ENCODE measurements at regions not wholly inside any gene's neighbourhood (a gene's known extent, or its start where the extent isn't known, plus 50 kb on each side); places are given as distances from the start of the nearest gene placed in this dataset.

DNA sequence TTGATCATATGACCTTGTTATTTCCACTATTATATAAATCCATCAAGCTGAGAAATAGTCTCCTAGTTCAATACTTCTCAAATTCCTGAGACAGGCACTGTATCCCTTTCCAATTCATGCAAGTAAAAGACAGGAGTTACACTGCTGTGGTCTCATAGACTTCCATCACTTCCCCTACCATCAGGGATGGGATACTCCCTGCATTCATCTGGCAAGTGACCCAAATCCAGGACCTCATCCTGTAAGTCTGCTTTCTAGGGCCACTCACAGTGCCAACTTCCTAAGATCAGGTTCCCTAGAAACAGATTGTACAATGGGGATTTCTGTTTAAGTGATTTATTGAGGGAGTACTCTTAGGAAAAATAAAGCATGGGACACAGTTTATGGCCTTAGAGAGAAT is 424.0 kb upstream of the CDH7 start:
- no peaks in the 10 kb centered on the region for H3K27me3 ChIP-seq
- intact Hi-C loops (cut with DNase I) = no loop called here
- H3K4me3 ChIP-seq = no peak overlapping the region
- TF ChIP-seq, protein P1, sequence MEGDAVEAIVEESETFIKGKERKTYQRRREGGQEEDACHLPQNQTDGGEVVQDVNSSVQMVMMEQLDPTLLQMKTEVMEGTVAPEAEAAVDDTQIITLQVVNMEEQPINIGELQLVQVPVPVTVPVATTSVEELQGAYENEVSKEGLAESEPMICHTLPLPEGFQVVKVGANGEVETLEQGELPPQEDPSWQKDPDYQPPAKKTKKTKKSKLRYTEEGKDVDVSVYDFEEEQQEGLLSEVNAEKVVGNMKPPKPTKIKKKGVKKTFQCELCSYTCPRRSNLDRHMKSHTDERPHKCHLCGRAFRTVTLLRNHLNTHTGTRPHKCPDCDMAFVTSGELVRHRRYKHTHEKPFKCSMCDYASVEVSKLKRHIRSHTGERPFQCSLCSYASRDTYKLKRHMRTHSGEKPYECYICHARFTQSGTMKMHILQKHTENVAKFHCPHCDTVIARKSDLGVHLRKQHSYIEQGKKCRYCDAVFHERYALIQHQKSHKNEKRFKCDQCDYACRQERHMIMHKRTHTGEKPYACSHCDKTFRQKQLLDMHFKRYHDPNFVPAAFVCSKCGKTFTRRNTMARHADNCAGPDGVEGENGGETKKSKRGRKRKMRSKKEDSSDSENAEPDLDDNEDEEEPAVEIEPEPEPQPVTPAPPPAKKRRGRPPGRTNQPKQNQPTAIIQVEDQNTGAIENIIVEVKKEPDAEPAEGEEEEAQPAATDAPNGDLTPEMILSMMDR (IDR thresholded peaks at IDR 0.05) = no peak
- H3K9ac ChIP-seq (ENCODE audit: low read depth in 2 of 2, low read length in 2 of 2) = no peak overlapping the region
- H3K9me3 ChIP-seq = no peaks in the 10 kb centered on the region
- no peak for DNase-seq
- H3K36me3 ChIP-seq = no peaks in the 10 kb centered on the region
- no peaks in the 10 kb centered on the region for H3K4me1 ChIP-seq
- H3K27ac ChIP-seq = no peak overlapping the region

DNA sequence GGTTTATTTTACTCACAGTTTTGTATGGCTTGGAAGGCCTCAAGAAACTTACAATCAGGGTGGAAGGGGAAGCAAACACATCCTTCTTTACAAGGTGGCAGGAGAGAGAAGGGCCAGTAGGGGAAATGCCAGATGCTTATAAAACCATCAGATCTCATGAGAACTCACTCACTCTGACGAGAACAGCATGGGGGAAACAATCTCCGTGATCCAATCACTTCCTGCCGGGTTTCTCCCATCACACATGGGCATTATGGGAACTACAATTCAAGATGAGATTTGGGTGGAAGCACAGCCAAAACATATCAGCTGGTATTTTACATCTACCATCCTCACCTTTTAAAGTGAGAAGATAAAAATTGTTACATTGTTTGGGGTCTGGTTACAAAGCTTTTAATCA is 427.9 kb upstream of the CDH7 start:
- no peak overlapping the region for H3K27ac ChIP-seq
- no peaks in the 10 kb centered on the region for H3K27me3 ChIP-seq
- H3K4me1 ChIP-seq = no peaks in the 10 kb centered on the region
- TF ChIP-seq, protein P1 (IDR thresholded peaks at IDR 0.05) = no peak
- H3K4me3 ChIP-seq = no peak overlapping the region
- H3K9me3 ChIP-seq = no peaks in the 10 kb centered on the region
- intact Hi-C loops (cut with DNase I) = no loop called here
- no peak for DNase-seq
- no peak overlapping the region for H3K9ac ChIP-seq (ENCODE audit: low read depth in 2 of 2, low read length in 2 of 2)
- no peaks in the 10 kb centered on the region for H3K36me3 ChIP-seq

DNA sequence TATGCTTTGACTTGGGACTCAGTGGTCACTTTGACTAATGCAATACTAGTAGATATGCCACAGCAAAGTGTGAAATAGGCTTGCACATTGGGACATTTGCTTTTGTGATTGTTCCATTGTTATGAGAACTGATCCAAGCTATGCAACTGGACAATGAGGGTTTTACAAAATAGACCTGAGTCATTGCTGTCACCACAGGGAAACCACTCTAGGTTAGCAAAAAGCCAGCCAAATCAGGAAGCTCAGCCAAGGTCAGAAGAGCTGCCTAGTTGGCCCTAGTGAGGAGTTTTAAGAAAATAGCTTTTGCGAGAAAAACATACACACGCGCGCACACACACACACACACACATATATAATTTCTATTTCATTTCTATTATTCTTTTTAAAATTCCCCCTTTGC is 452.4 kb upstream of the CDH7 start:
- TF ChIP-seq, protein P1 (IDR thresholded peaks at IDR 0.05) = no peak

DNA sequence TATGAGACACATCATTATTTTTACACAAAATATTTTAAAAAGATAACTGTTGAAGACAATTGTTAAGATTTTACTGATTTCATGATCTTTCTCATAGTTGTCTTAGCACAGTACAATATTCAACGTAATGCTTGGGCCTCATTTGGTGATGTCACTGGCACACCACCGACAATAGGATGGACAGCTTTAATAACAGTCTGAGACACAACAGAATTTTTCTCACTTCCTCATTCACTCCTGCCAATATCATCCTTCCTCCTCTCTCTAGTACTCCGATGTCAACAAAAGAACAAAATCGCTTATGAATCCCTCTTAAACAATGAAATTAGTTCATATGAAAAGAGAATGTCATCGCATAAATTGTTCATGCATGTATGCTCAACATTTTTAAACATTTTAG is 461.9 kb upstream of the CDH7 start:
- Histone ChIP-seq H3K4me1 (no peaks in the 10 kb centered on the region), H3K27ac (no peak overlapping the region), H3K4me3 (no peak overlapping the region), H3K27me3 (no peaks in the 10 kb centered on the region), H3K36me3 (no peaks in the 10 kb centered on the region), H3K9me3 (no peaks in the 10 kb centered on the region), H3K9ac (ENCODE audit: low read depth in 2 of 2, low read length in 2 of 2) (no peak overlapping the region)
- TF ChIP-seq, protein P1 (IDR thresholded peaks at IDR 0.05) = no peak
- DNase-seq = no peak
- intact Hi-C loops (cut with DNase I) = no loop called here

More for the DNA sequence above, 452.4 kb upstream of the CDH7 start:
- H3K9ac ChIP-seq (ENCODE audit: low read depth in 2 of 2, low read length in 2 of 2) = no peak overlapping the region
- no peak for DNase-seq
- no peaks in the 10 kb centered on the region for H3K27me3 ChIP-seq
- intact Hi-C loops (cut with DNase I) = no loop called here
- no peaks in the 10 kb centered on the region for H3K9me3 ChIP-seq
- no peak overlapping the region for H3K27ac ChIP-seq
- no peaks in the 10 kb centered on the region for H3K36me3 ChIP-seq
- no peak overlapping the region for H3K4me3 ChIP-seq
- H3K4me1 ChIP-seq = no peaks in the 10 kb centered on the region

DNA sequence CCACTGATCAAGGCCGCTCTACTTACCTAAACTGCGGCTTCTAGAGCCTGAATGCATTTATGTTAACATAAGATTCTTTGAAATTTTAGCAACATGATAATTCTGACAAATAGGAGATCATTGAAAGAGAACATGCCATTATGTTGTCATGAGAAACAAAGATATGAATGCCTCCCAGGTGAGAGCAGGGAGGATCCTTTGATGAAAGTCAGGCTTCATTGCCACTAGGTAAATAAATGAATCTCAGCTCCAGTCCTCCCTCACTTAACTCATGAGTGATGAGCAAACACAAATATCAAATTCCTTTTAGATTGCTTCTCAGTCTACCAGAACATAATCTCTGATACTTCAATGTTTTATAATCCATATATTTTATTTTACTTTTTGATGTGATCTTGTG is 463.2 kb upstream of the CDH7 start:
- Histone ChIP-seq H3K9me3 (no peaks in the 10 kb centered on the region), H3K27me3 (no peaks in the 10 kb centered on the region), H3K36me3 (no peaks in the 10 kb centered on the region), H3K4me3 (no peak overlapping the region), H3K9ac (ENCODE audit: low read depth in 2 of 2, low read length in 2 of 2) (no peak overlapping the region), H3K27ac (no peak overlapping the region), H3K4me1 (no peaks in the 10 kb centered on the region)
- TF ChIP-seq, protein P1 (IDR thresholded peaks at IDR 0.05) = no peak
- intact Hi-C loops (cut with DNase I) = no loop called here
- DNase-seq = no peak

DNA sequence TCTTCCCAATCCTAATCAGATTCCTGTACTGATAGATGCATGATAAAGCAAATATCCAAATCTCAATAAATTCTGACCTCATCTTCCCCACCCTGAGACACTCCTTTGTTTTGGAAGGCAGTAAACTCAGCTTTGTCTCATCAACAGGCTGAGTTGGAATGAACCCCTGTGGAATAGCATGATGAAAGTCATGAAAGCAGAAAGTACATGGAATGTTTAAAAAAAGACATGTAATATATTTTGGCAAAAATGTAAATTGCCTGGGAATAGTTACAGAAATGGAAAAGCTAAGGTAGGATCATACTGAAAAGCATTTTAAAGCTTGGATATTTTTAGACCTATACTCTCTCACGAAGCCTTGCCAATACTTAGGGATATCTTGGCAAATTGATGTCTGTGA is 468.7 kb upstream of the CDH7 start:
- Histone ChIP-seq H3K4me1 (no peaks in the 10 kb centered on the region), H3K4me3 (no peak overlapping the region), H3K36me3 (no peaks in the 10 kb centered on the region), H3K9me3 (no peaks in the 10 kb centered on the region), H3K27ac (no peak overlapping the region), H3K27me3 (no peaks in the 10 kb centered on the region), H3K9ac (ENCODE audit: low read depth in 2 of 2, low read length in 2 of 2) (no peak overlapping the region)
- no peak for DNase-seq
- intact Hi-C loops (cut with DNase I) = no loop called here
- TF ChIP-seq, protein P1 (IDR thresholded peaks at IDR 0.05) = no peak

Measured in colonic mucosa (tissue), 4 donors.